Psoas muscle (tissue), 7 donors: ENCODE measurements at regions not wholly inside any gene's neighbourhood (a gene's known extent, or its start where the extent isn't known, plus 50 kb on each side); places are given as distances from the start of the nearest gene placed in this dataset.

Experiments
- ATAC-seq, 4 donors: fragments of 200-7000 bp; cut with Tn5 transposase; one replicate each; pipeline ENCODE4 v1.9.1; 2020; ENCODE audit warnings: moderate library complexity in 3 of 4, mild to moderate bottlenecking in 2 of 4
- DNase-seq, 2 donors: peaks; one replicate each; pipeline ENCODE4 v3.0.0-alpha.2; 2020
- H3K27ac ChIP-seq: fragments of 200-600 bp; one replicate; pipeline ENCODE4 v1.8.0; 2022
- H3K27me3 ChIP-seq, 3 donors: fragments of 200-600 bp in 1 of 3; one replicate each; pipeline versions ENCODE4 v1.6.1 to v1.8.0; 2013 to 2022; ENCODE audit warnings: low read length in 2 of 3, mild to moderate bottlenecking in 2 of 3, moderate library complexity in 1 of 3; ENCODE audit not compliant: insufficient read depth in 3 of 3
- H3K36me3 ChIP-seq, 2 donors: fragments of 200-600 bp in 1 of 2; one replicate each; pipeline versions ENCODE4 v1.6.1 to v1.8.0; 2013 to 2022; ENCODE audit warnings: low read depth in 1 of 2, mild to moderate bottlenecking in 1 of 2, moderate library complexity in 1 of 2; ENCODE audit not compliant: insufficient read depth in 1 of 2
- H3K4me1 ChIP-seq: fragments of 200-600 bp; one replicate; pipeline ENCODE4 v1.8.0; 2022
- H3K4me3 ChIP-seq: fragments of 200-600 bp; one replicate; pipeline ENCODE4 v1.8.0; 2022; ENCODE audit warnings: mild to moderate bottlenecking
- H3K9me3 ChIP-seq: fragments of 200-600 bp; one replicate; pipeline ENCODE4 v1.8.0; 2022
- CTCF ChIP-seq: fragments of 200-600 bp; IDR thresholded peaks from one replicate; pipeline ENCODE4 v1.8.0; 2022; ENCODE audit warnings: antibody characterized with exemption
- WGBS, 3 donors: extraction: QIAGEN DNeasy Blood & Tissue Kit; methylation state at CpG; one replicate each; pipeline versions ENCODE4 v1.1.6 to v1.1.7; 2013; 5-methylcytosine and 5-hydroxymethylcytosine counted together
- intact Hi-C, 2 donors: fragments of 100-400 bp; cut with DNase I; formaldehyde crosslinking; loops; one replicate each; pipeline versions ENCODE4 v1.11.0 to v1.14.2; 2022
- donor health status: healthy with polysubstance abuse.
- donor health status: DM: no; HTN: no; CAD: no; lungs with moderate emphysema.
- donor health status: Bipolar disorder and iron deficiency.
- donor health status: healthy.
- donor health status: DM: yes; HTN: yes; CAD: no.
- donor health status: DM: no; HTN: no; CAD: no.
- donor health status: DM: yes; HTN: yes; CAD: no.

DNA sequence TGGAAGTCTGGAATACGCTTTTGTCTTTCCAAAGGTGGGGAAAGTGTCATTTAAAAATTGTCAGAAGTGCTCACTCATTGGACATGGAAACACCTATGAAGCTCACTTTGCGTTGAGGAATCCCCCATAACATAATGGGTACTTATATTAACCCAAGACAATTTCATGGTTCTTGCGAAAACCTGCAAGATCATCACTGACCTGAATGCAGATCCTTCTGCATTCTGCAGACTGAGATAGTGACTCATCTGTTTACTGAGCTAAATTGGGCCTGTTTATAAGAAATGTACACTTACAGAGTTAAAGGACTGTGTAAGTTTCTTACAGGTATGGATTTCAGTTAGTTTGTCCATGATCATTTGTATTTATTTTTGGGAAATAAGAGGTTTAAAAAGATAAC is 153.0 kb downstream of the HMHB1 start:
- no peak for DNase-seq
- no peak for TF ChIP-seq CTCF
- Histone ChIP-seq H3K4me3 (no peak overlapping the region), H3K36me3 (no peaks in the 10 kb centered on the region), H3K27ac (no peak overlapping the region), H3K27me3 (no peaks in the 10 kb centered on the region), H3K4me1 (no peaks in the 10 kb centered on the region), H3K9me3 (no peaks in the 10 kb centered on the region)
- ATAC-seq: no peak
- 81 to 98% (median 94%) methylated on average over 3 of the region's 3 CpGs for WGBS, 3 donors
- intact Hi-C loops: loop anchor here in 1 of 2 donors (10.0 kb wide), 1 partner anchor 550 kb away; no protein-coding TSS in a partner anchor

DNA sequence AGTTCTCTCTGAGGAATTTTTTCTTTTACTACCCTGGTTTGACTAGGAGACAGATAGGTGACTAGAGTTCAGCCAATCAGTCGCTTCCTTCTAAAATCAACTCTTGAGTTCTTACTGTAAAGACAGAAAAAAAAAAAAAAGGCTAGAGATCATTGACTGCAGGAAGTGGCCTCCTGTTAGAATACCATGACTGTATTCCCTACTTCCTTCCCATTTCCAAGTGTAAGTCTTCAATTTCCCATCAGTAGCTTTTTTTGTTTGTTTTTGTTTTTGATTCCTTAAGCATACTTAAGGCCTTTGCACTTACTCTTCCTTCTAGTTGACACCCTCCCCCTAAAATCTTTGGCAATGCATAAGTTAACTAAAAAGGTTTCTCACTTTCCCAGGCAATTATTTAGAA is 154.3 kb downstream of the HMHB1 start:
- no peak for TF ChIP-seq CTCF
- Histone ChIP-seq H3K27ac (no peak overlapping the region), H3K4me1 (no peaks in the 10 kb centered on the region), H3K4me3 (no peak overlapping the region), H3K27me3 (no peaks in the 10 kb centered on the region), H3K36me3 (no peaks in the 10 kb centered on the region), H3K9me3 (no peaks in the 10 kb centered on the region)
- no peak for DNase-seq
- ATAC-seq: no peak
- intact Hi-C loops: loop anchor here in 1 of 2 donors (10.0 kb wide), 1 partner anchor 551 kb away; no protein-coding TSS in a partner anchor
- WGBS, 3 donors: 88 to 100% (median 93%) methylated on average over 1 of the region's 1 CpG

DNA sequence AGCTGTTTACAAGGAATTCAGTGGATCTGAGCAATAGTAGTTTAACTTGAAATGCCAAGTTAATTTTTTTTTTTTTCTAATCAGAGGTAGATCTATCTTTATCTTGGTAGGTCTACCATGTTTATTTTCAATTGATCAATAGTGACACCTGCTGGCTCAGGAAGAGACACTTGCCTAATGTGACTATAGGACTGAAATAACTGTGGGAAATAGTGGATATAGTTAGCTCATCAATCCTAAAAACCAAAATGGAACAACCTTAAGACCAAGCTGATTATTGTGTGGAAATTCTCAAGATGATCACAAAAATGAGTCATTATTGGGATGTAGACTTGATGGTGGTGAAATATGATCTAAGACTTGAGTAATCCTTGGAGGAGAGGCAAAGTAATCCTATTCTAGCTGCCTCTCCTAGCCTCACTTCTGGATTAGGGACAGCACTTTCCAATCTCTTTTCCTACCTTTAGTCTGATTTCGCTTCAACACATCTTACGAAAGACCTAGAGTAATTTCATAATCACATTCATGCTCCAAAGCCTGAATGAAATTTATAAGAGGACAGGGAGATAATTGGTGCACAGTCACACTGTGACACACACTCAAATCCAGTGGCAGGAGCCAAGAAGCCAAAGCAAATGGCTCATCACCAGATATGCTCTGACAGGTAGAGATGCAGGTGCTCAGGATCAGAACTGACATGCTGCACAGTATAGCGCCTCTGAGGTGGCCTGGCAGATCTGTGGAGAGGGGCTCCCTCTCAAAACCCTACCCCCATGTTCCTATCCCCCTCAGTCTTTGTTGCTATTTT is 156.3 kb downstream of the HMHB1 start:
- Histone ChIP-seq H3K4me1 (no peaks in the 10 kb centered on the region), H3K4me3 (no peak overlapping the region), H3K27me3 (no peaks in the 10 kb centered on the region), H3K36me3 (no peaks in the 10 kb centered on the region), H3K9me3 (no peaks in the 10 kb centered on the region), H3K27ac (no peak overlapping the region)
- DNase-seq: no peak
- intact Hi-C loops: loop anchor here in 1 of 2 donors (10.0 kb wide), 1 partner anchor 553 kb away; no protein-coding TSS in a partner anchor
- ATAC-seq: peak in 3 of 4 donors; percentile 44 to 61 (median 48)
- TF ChIP-seq CTCF: peak; percentile 53
- 91 to 95% (median 92%) methylated on average over 3 of the region's 3 CpGs for WGBS, 3 donors

GRCh38 chr5:143970159-143970558 is 158.2 kb downstream of the HMHB1 start:
- intact Hi-C loops: loop anchor here in 1 of 2 donors (5.0 kb wide), 1 partner anchor 143 kb away; no protein-coding TSS in a partner anchor
- Histone ChIP-seq H3K27me3 (no peaks in the 10 kb centered on the region), H3K4me1 (no peaks in the 10 kb centered on the region), H3K27ac (no peak overlapping the region), H3K4me3 (no peak overlapping the region), H3K36me3 (no peaks in the 10 kb centered on the region), H3K9me3 (no peaks in the 10 kb centered on the region)
- no peak for ATAC-seq
- no peak for DNase-seq
- WGBS, 3 donors: 79 to 89% (median 80%) methylated on average over 3 of the region's 3 CpGs
- TF ChIP-seq CTCF: no peak
